ENCODE measurements at regions not wholly inside any gene's neighbourhood (a gene's known extent, or its start where the extent isn't known, plus 50 kb on each side); places are given as distances from the start of the nearest gene placed in this dataset.
"Not testable (repeated sequence)": the region's sequence is repeated elsewhere in the genome, so short reads cannot be mapped to it uniquely, and the experiment has no call there.

DNA sequence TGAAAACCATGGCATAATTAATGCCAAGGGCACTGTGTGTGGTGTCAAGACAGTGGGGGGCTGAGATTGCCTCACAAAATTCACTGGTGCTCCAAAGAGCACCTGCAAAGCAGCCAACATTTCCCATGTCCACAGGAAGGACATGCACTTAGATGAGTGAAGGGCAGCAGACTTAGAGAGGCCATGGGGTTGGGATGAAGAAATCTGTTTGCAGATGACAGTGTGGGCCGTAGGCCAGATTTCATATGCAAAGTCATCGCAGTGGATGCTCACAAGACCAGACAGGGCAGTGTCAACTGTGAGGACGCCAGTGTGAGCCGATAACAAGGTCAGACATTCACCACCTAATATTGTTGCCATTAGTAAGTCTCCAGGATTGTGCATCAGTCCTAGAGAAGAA is 773.4 kb downstream of the EFNB2 start:
- no peak for DNase-seq

DNA sequence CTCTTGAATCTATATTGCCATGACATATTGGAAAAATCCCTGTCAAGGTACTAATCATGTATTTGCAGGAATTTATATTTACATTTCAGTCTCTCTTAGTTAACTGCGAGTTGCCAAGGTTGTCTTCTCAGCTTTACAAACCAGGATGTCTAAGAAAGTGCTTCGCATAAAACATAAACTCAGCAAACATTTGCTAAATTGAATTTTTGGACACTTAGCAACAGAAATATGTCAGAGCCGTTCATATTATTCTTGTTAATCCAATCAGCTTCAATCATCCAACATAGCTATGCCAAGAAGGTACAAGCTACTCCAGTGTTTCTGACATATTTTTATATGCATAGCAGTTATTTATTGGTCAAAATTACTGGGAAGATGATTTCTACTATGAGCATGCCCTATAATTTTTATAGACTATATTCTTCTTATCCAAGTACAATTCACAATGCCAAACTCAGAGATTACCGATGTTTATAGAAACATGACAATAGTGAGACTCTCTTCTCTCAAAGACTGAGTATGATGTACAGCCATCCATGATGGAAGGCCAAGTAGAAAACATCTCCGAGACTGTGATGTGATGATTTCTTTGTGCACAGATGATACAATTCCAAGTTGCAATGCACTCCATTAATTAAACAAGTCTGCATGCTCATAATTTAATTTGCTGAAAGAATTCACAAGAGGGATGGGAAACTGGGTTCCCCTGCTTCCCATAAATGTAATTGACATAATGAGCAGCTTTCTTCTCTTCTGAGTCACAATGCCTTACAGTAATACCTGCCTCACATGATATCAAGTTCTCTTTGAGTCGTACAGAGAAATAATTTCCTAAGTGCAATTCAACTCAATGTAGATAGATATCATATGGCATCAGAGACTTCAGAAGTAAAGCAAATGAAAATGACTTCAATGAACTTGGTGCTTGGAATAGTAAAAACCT is 776.3 kb downstream of the EFNB2 start:
- no peak for DNase-seq

GRCh38 chr13:105740739-105741138 is 794.7 kb downstream of the EFNB2 start:
- no peak for DNase-seq

DNA sequence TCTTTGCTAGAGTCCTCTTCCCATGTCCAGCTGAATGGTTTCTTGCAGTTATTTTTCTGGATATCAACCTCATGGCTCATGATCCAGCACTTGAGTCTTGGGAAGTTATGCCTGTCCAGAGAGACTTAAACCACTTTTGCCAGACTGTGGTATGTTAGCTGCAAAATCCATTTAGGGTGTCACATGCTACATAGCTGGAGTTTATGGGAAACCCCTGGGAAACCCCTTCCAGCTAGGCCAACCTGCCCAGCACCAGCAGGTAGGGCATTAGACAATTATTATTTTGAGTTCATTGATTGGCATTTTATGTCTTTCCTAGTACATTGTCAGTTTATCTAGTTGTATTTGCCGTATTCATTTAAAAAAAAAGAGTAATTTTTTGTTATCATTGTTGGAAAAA is 797.8 kb downstream of the EFNB2 start:
- no peak for DNase-seq

- no peak for DNase-seq
These were observed 800.2 kb downstream of the EFNB2 start for GRCh38 chr13:105735281-105735680.

- no peak for DNase-seq
These were observed 802.5 kb downstream of the EFNB2 start for GRCh38 chr13:105732806-105733529.

DNA sequence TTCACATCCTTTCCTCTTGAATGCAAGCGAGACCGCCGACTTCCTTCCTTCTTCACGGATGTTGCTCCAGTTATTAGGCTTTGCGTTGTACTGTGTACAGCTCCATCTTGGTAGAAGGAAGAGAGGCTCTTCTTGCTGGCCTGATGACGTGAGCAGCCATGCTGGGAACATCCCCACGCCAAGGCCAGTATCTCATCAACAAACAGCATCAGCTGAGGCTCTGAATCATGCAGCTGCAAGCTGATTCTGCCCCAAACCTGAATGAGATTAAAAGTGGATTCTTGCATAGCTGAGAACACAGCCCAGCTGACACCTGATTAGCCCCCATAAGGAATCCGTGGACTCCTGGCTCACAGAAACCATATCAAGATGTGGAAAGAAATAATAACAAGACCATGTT is 809.6 kb downstream of the EFNB2 start:
- DNase-seq, result no peak

- DNase-seq, result no peak
These were observed 814.4 kb downstream of the EFNB2 start for GRCh38 chr13:105721016-105721415.

DNA sequence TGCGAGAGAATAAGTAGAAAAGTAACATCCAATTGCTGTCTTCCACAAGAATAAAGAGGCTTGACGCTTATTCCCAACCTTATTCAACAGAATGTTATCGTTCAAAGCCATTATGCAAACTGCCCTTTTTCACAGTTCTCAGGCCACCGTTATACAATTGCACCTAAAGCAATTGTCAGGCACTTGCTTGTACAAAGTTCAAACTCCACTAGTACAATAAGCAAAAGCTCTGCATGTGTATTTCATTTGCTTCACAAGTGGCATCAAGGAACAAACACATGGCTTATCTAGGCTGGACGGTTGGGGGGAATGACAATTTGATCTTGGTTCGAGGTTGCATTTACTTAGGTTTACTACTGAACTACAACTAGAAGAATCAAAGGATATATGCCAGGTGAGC is 815.6 kb downstream of the EFNB2 start:
- DNase-seq, result no peak

DNA sequence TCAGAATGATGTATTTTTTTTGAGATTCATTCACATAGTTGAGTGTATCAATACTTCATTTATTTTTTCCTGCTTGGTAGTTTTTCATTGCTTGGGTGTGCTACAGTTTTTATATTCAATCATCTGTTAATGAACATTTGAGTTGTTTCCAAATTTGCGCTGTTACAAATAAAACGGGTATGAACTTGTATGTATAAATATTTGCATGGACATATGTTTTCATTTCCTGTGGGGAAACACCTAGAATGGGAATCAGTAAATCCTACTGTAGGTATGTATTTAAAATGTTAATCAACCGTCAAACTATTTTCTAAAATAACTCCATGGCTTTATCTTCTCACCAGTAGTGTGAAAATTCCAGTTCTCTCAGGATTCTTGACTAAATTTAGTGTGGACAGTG is 826.3 kb downstream of the EFNB2 start:
- no peak for DNase-seq

- no peak for DNase-seq
These were observed 831.6 kb downstream of the EFNB2 start for GRCh38 chr13:105703843-105704242.

GRCh38 chr13:105702441-105702840 is 833.0 kb downstream of the EFNB2 start:
- DNase-seq, result no peak

GRCh38 chr13:105692769-105693168 is 842.7 kb downstream of the EFNB2 start:
- no peak for DNase-seq

GRCh38 chr13:105684216-105684615 is 851.2 kb downstream of the EFNB2 start:
- DNase-seq, result no peak

- DNase-seq, result no peak
These were observed 855.6 kb downstream of the EFNB2 start for GRCh38 chr13:105679838-105680237.

DNA sequence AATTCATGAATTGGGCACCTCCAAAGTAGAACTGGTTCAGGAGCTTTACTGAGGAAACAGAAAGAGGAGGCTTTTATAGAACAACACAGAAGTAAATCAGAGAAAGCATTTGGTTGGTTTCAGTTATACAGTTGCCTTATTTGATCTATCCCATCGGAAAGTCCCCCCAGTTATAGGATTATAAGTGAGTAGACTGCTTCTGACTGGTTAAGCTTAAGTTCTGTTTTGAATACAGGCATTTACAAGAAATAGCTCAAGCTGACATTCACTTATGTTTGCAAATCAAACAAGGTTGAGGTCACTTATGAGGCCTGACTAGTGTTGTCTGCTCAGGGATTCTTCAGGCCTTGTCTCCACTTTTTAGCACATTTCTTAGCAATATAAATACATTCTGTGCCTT is 857.4 kb downstream of the EFNB2 start:
- no peak for DNase-seq

DNA sequence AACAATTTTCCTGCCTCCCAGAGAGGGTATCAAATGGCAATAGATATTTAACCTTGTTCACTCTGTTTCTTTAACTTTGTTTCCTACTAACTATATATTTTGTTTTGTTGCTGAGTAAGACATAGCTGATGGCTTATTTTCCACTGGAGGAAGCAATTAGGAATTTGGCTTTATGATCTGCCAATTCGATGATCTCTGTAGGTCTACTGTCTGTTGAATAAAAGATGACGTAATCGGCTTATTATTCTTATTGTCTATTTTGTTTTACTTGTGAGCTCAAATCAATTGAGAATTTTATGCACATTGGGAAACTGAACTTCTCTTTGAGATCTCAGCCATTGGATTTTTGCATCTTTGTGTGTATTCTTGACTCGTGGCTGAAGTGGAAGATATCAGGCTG is 862.6 kb downstream of the EFNB2 start:
- no peak for DNase-seq

DNA sequence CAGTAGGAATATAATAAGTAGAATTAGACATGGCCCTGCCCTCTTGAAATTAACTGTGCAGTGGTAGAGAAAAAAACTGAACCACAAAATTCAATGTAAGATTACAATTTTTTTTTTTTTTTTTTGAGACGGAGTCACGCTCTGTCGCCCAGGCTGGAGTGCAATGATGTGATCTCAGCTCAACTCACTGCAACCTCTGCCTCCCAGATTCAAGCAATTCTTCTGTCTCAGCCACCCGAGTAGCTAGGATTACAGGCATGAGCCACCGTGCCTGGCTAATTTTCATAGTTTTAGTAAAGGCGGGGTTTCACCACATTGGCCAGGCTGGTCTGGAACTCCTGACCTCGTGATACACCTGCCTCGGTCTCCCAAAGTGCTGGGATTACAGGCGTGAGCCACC is 864.3 kb downstream of the EFNB2 start:
- not testable (repeated sequence) for DNase-seq

GRCh38 chr13:105670179-105670990 is 865.1 kb downstream of the EFNB2 start:
- DNase-seq, result no peak

GRCh38 chr13:105665284-105665683 is 870.2 kb downstream of the EFNB2 start:
- no peak for DNase-seq

DNA sequence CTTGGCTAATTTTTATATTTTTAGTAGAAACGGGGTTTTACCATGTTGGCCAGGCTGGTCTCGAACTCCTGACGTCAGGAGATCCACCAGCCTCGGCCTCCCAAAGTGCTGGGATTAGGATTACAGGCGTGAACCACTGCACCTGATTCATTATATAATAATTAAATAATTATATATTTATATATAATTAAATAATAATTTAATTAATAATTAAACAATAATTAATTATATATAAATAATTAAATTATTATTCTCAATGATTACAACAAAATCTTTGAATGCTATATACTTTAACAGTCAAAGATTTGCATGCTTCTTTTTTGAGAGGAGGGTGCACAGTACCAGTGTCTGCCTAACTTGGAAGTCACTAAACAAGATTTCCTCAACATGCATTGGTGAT is 872.3 kb downstream of the EFNB2 start:
- no peak for DNase-seq

DNA sequence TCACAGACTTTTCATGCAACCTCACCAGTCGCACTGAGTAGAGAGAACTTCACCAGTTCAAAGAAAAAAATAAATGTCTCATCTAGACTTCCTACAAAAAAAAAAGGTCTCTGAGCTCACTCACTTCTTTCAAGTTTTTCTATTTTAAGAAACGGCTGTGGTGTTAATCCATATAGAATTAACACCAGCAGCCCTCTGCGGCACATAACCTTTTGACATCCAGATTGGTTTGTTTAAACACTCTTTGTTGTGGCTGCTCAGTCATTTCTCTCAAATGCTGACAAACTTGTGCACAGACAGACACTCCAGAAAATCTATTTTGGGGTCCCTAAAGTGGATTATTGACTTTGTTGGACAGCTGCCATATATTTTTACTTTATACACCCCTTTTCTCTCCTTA is 874.9 kb downstream of the EFNB2 start:
- no peak for DNase-seq

GRCh38 chr13:105658431-105658830 is 877.0 kb downstream of the EFNB2 start:
- DNase-seq, result no peak

Measured in activated naive CD4-positive, alpha-beta T cell treated with anti-CD3 and anti-CD28 coated beads, Interleukin-2, amount 50 U/mL, for 16 hours (primary cell).